Panc1 (cell line): ENCODE measurements at regions not wholly inside any gene's neighbourhood (a gene's known extent, or its start where the extent isn't known, plus 50 kb on each side); places are given as distances from the start of the nearest gene placed in this dataset.

ENCODE experiments used
- ATAC-seq: fragments of 200-7000 bp; cut with Tn5 transposase; 2 replicates; pipeline ENCODE4 v1.9.1; 2020; ENCODE audit warnings: mild to moderate bottlenecking, moderate library complexity
- BruUV-seq: library from RNA; stranded (reverse); fragments of 400-500 nt; replicated peaks from 2 replicates; lab custom pipeline; 2021; lab: Mats Ljungman, UMichigan
- CTCF ChIA-PET: fragments of 300-600 bp; sonication (Branson Sonifier 250); formaldehyde crosslinking; loops from one replicate; lab custom pipeline; 2022; ENCODE audit warnings: antibody characterized with exemption; lab: Charles Lee
- POLR2A ChIA-PET: fragments of 300-600 bp; sonication (Branson Sonifier 250); formaldehyde crosslinking; loops from one replicate; lab custom pipeline; 2022; ENCODE audit warnings: antibody characterized with exemption; lab: Charles Lee
- DNase-seq: peaks from one replicate; pipeline ENCODE4 v3.0.0-alpha.2; 2010; ENCODE audit warnings: low read depth, low spot score
- H3K27ac ChIP-seq: 2 replicates; pipeline ENCODE4 v1.5.1; 2011; ENCODE audit warnings: mild to moderate bottlenecking, low read length, inconsistent platforms
- H3K27me3 ChIP-seq: fragments of 200-500 bp; sonication (Bioruptor generic); 2 replicates; pipeline ENCODE4 v1.6.0; 2014; ENCODE audit warnings: low read length, inconsistent platforms; ENCODE audit not compliant: control insufficient read depth, insufficient read depth
- H3K36me3 ChIP-seq: fragments of 200-500 bp; sonication (Bioruptor generic); 2 replicates; pipeline ENCODE4 v1.5.1; 2014; ENCODE audit warnings: inconsistent platforms, mild to moderate bottlenecking, low read length, moderate library complexity; ENCODE audit not compliant: control insufficient read depth, insufficient read depth
- H3K4me1 ChIP-seq: 2 replicates; pipeline ENCODE4 v1.5.1; 2011; ENCODE audit warnings: inconsistent platforms, mild to moderate bottlenecking, low read length, moderate library complexity; ENCODE audit not compliant: control insufficient read depth, insufficient read depth
- H3K4me3 ChIP-seq, 2 experiments: 2 replicates each; pipeline ENCODE4 v1.5.1; 2011 to 2012; ENCODE audit warnings: low read depth in 2 of 2, low read length in 2 of 2, mild to moderate bottlenecking in 2 of 2, inconsistent platforms in 1 of 2, moderate library complexity in 1 of 2
- H3K9me3 ChIP-seq: fragments of 200-500 bp; sonication (Bioruptor generic); 2 replicates; pipeline ENCODE4 v1.5.1; 2014; ENCODE audit warnings: low read depth, mild to moderate bottlenecking, inconsistent platforms, low read length, moderate library complexity; ENCODE audit not compliant: control insufficient read depth, insufficient read depth
- CTCF ChIP-seq: fragments of 450-650 bp; IDR thresholded peaks from 2 replicates; pipeline ENCODE4 v1.5.1; 2017; ENCODE audit warnings: mild to moderate bottlenecking
- POLR2AphosphoS5 ChIP-seq: IDR thresholded peaks from 2 replicates; pipeline ENCODE4 v1.6.1; 2012; ENCODE audit warnings: mild to moderate bottlenecking, low read depth, low read length, moderate library complexity
- REST ChIP-seq, 2 experiments: IDR thresholded peaks; 2 replicates each; pipeline ENCODE4 v1.6.1; 2011 to 2012; ENCODE audit warnings: low read depth in 2 of 2, control low read depth in 1 of 2, low read length in 1 of 2, mild to moderate bottlenecking in 1 of 2, moderate library complexity in 1 of 2; ENCODE audit not compliant: insufficient read depth in 1 of 2
- SIN3A ChIP-seq: IDR thresholded peaks from 2 replicates; pipeline ENCODE4 v1.6.1; 2012; ENCODE audit warnings: low read depth, mild to moderate bottlenecking, low read length, moderate library complexity, borderline replicate concordance; ENCODE audit not compliant: insufficient read depth
- TCF7L2 ChIP-seq: IDR thresholded peaks from 2 replicates; pipeline ENCODE4 v1.6.1; 2011; ENCODE audit warnings: mild to moderate bottlenecking, low read depth, low read length, inconsistent platforms
- in situ Hi-C: cut with HindIII; loops from 2 replicates; pipeline ENCODE4 v1.10.0; 2016; ENCODE audit warnings: low sequenced_read_pairs, low pct_unique_long_range_greater_than_20kb
- intact Hi-C: fragments of 100-400 bp; cut with micrococcal nuclease; formaldehyde crosslinking; loops from one replicate; pipeline ENCODE4 v1.10.0; 2022; ENCODE audit not compliant: unreplicated experiment

DNA sequence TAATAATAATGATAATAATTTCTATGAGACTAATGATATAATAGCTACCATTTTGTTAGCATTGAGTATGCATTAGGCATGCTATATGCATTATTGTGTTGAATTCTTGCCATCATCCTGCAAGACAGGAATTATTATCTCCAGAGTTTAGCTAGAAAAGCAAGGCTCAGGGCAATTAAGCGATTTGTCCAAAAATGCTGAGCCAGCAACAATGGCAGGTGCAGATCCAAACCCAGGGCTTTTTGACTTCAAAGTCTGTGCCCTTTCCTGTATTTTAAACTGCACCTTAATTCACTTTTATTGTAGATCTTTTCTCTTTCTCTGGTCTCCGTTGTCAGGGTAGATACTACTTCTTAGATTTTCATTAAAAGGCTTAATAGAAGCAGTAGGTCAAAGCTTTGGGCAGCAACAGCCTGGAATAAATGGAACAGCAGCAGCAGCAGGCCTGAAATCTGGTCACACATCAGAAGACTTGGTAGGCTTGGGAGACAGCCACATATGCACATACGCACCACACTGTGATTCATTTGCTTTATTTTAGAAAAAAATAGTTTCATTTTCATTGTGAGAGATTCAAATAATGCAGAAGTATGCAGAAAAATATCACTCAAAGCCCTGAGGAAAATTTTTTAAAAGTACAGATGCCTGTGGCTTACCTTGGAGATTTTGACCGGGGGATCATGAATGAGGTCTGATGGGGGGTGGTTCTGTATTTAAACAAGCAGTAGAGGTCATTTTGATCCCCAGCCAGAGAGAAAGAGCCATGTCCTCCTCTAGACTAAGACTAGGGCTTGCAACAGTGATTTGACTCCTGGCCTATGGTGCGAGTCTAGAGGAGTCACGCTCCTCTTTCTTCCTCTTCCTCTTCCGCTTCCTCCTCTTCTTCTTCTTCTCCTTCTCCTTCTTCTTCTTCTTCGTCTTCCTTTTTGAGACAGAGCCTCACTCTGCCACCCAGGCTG, 455.7 kb downstream of the TSN start:
- no peak for DNase-seq
- Histone ChIP-seq H3K36me3 (no peaks in the 10 kb centered on the region), H3K9me3 (no peaks in the 10 kb centered on the region), H3K4me1 (no peaks in the 10 kb centered on the region), H3K27ac (no peak overlapping the region), H3K27me3 (no peaks in the 10 kb centered on the region), H3K4me3 (no peak overlapping the region)
- BruUV-seq: no TSS peak
- POLR2A ChIA-PET: no interaction called here
- in situ Hi-C loops (no loop called here), intact Hi-C loops (no loop called here)
- no peak for TF ChIP-seq TCF7L2
- no peak for TF ChIP-seq REST (IDR thresholded peaks at IDR 0.05; ENCODE audit: insufficient read depth in 1 of 2, low read depth in 2 of 2, low read length in 1 of 2)
- no peak for TF ChIP-seq CTCF
- no peak for TF ChIP-seq POLR2AphosphoS5
- TF ChIP-seq SIN3A: no peak
- no peak for ATAC-seq
- CTCF ChIA-PET: no interaction called here

DNA sequence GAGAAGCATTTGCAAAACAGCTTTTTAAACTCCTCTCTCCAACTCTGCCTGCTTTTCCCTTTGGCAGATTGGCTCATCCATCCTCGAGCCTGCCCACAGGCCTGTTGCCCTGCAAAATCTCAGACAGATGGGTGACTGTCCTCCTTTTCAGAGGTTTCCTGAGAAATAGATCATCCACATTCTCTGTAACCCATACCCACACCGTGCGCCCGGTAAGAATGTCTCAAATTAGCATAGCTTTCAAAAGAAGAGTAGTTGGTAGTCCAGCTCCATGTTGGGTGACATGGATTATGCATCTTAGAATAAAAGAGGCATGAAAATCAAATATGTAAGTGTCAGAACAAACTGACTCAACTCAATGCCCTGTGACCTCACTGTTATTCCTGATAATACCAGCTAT, 457.9 kb downstream of the TSN start:
- Histone ChIP-seq H3K27ac (no peak overlapping the region), H3K4me1 (no peaks in the 10 kb centered on the region), H3K27me3 (no peaks in the 10 kb centered on the region), H3K4me3 (no peak overlapping the region), H3K36me3 (no peaks in the 10 kb centered on the region), H3K9me3 (no peaks in the 10 kb centered on the region)
- ChIA-PET POLR2A (no interaction called here), CTCF (no interaction called here)
- BruUV-seq: no TSS peak
- ATAC-seq (no peak), DNase-seq (no peak)
- intact Hi-C loops (no loop called here), in situ Hi-C loops (no loop called here)
- no peak for TF ChIP-seq REST (IDR thresholded peaks at IDR 0.05; ENCODE audit: insufficient read depth in 1 of 2, low read depth in 2 of 2, low read length in 1 of 2)
- TF ChIP-seq SIN3A: no peak
- no peak for TF ChIP-seq TCF7L2
- no peak for TF ChIP-seq POLR2AphosphoS5
- no peak for TF ChIP-seq CTCF
